ENCODE measurements at regions not wholly inside any gene's neighbourhood (a gene's known extent, or its start where the extent isn't known, plus 50 kb on each side); places are given as distances from the start of the nearest gene placed in this dataset.
"Not testable (repeated sequence)": the region's sequence is repeated elsewhere in the genome, so short reads cannot be mapped to it uniquely, and the experiment has no call there.

GRCh38 chr9:41839786-41840185 lies 289.4 kb downstream of the CNTNAP3B start:
- not testable (repeated sequence) for DNase-seq (ENCODE audit: low read depth); H3K4me3 ChIP-seq (ENCODE audit: low read depth, low read length)

DNA sequence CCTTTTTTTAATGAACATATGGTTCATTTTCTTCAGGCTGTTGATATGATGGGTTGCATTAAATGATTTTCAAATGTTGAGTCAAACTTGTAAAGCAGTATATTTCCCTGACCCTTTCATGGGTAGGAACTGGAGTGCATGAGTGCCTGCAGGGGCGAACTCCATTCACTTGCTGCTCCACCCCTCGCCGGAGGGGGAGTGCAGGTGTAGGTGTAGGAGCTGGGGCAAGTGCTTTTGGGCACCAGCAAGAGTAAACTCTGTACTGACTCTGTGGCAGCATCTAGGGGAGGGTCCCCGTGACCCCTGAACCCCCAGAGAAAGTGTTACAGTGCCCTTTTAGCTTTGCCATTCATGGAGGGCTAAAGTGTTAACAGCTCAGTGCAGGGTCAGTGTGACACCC lies 290.3 kb downstream of the CNTNAP3B start:
- DNase-seq (ENCODE audit: low read depth); H3K4me3 ChIP-seq (ENCODE audit: low read depth, low read length): not testable (repeated sequence)

GRCh38 chr9:41838562-41838851 lies 290.7 kb downstream of the CNTNAP3B start:
- not testable (repeated sequence) for H3K4me3 ChIP-seq (ENCODE audit: low read depth, low read length); DNase-seq (ENCODE audit: low read depth)

GRCh38 chr9:41837684-41838561 lies 291.3 kb downstream of the CNTNAP3B start:
- H3K4me3 ChIP-seq (ENCODE audit: low read depth, low read length); DNase-seq (ENCODE audit: low read depth): not testable (repeated sequence)

DNA sequence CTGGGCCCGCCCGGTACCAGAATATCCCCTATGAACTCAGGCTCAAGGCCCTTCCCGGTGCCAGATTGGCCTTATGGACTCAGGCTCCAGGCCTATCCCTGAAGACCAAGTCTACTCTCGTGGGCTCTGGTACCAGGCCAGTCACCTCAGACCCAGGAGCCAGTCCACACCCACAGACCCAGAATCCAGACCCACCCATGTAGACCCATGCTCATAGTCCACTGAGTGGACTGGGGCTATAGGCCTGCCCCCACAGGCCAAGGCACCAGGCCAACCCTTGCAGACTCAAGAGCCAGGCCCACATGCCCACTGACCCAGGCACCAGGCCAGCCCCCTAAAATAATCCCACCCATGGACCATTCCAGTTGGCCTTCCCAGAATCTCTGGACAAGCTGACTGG lies 296.1 kb downstream of the CNTNAP3B start:
- not testable (repeated sequence) for DNase-seq (ENCODE audit: low read depth); H3K4me3 ChIP-seq (ENCODE audit: low read depth, low read length)

GRCh38 chr9:41824723-41825122 lies 304.5 kb downstream of the CNTNAP3B start:
- DNase-seq (ENCODE audit: low read depth); H3K4me3 ChIP-seq (ENCODE audit: low read depth, low read length): not testable (repeated sequence)

GRCh38 chr9:41802706-41803105 lies 326.5 kb downstream of the CNTNAP3B start:
- not testable (repeated sequence) for DNase-seq (ENCODE audit: low read depth); H3K4me3 ChIP-seq (ENCODE audit: low read depth, low read length)

GRCh38 chr9:41798684-41799083 lies 330.5 kb downstream of the CNTNAP3B start:
- TF ChIP-seq, protein P1, sequence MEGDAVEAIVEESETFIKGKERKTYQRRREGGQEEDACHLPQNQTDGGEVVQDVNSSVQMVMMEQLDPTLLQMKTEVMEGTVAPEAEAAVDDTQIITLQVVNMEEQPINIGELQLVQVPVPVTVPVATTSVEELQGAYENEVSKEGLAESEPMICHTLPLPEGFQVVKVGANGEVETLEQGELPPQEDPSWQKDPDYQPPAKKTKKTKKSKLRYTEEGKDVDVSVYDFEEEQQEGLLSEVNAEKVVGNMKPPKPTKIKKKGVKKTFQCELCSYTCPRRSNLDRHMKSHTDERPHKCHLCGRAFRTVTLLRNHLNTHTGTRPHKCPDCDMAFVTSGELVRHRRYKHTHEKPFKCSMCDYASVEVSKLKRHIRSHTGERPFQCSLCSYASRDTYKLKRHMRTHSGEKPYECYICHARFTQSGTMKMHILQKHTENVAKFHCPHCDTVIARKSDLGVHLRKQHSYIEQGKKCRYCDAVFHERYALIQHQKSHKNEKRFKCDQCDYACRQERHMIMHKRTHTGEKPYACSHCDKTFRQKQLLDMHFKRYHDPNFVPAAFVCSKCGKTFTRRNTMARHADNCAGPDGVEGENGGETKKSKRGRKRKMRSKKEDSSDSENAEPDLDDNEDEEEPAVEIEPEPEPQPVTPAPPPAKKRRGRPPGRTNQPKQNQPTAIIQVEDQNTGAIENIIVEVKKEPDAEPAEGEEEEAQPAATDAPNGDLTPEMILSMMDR (conservative IDR thresholded peaks at IDR 0.05; ENCODE audit: low read depth, low read length): peak; percentile 23
- H3K4me3 ChIP-seq (ENCODE audit: low read depth, low read length): not testable (repeated sequence)
- peak; percentile 68 for DNase-seq (ENCODE audit: low read depth)

GRCh38 chr9:41790719-41791363 lies 338.4 kb downstream of the CNTNAP3B start:
- DNase-seq (ENCODE audit: low read depth): peak; percentile 35
- H3K4me3 ChIP-seq (ENCODE audit: low read depth, low read length): not testable (repeated sequence)

- not testable (repeated sequence) for H3K4me3 ChIP-seq (ENCODE audit: low read depth, low read length); DNase-seq (ENCODE audit: low read depth)
These were observed 339.2 kb downstream of the CNTNAP3B start for GRCh38 chr9:41790007-41790406.

DNA sequence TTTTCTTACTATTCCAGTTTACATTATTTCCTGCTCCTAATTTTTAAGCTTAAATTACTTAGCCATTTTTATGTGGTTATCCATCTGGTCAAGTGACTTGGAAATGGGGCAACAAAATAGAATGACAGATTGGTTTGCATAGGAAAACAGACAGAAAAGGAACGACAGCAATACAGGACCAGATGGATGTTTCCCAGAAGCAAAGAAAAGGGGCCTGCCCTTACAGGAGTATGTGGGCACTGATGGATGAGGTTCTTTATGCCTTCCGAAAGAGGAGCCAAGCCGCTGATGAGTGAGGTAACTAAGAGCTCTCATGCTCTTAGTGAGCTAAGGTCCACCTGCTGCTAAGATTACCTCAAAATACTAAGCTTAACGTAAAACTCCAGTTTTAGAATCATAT lies 339.8 kb downstream of the CNTNAP3B start:
- DNase-seq (ENCODE audit: low read depth); H3K4me3 ChIP-seq (ENCODE audit: low read depth, low read length): not testable (repeated sequence)

GRCh38 chr9:41787951-41788350 lies 341.3 kb downstream of the CNTNAP3B start:
- not testable (repeated sequence) for DNase-seq (ENCODE audit: low read depth); H3K4me3 ChIP-seq (ENCODE audit: low read depth, low read length)

DNA sequence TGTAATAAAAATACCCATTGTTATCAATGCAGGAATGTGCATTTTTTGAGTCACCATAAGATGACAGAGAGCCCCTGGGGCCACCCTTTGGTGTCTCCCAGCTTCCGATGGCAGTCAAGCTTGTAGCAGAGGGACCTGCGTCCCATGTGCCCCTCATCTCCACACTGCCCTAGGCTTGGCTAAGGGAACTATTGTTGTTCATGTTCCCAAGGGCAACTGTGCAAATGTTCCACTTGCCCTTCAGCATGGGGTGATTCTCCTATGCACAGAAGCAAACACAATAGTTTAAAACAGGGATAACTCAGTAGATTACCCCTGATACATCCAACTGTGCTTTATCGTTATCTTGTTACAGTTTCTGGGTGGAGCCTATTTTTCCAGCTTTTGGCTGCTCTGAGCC lies 342.0 kb downstream of the CNTNAP3B start:
- DNase-seq (ENCODE audit: low read depth); H3K4me3 ChIP-seq (ENCODE audit: low read depth, low read length): not testable (repeated sequence)

DNA sequence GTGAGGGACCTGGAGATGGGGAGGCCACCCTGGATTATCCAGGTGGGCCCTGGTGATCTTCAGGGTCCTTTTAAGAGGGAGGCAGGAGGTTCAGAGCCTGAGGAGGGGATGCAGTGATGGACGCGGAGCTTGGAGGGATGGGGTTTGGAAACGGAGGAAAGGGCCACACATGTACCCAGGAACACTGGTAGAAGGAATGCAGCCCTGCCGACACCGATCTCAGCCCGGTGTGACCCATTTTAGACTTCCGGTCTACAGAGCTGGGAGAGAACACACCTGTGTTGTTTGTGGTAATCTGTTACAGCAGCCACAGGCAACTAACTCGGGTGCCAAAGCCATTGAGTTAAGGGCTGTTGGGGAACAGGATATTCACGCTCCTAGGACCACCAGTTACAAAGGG lies 345.2 kb downstream of the CNTNAP3B start:
- not testable (repeated sequence) for H3K4me3 ChIP-seq (ENCODE audit: low read depth, low read length)

GRCh38 chr9:41783070-41783810 lies 346.0 kb downstream of the CNTNAP3B start:
- not testable (repeated sequence) for DNase-seq (ENCODE audit: low read depth); H3K4me3 ChIP-seq (ENCODE audit: low read depth, low read length)

More for the DNA sequence above, 345.2 kb downstream of the CNTNAP3B start:
- not testable (repeated sequence) for DNase-seq (ENCODE audit: low read depth)

DNA sequence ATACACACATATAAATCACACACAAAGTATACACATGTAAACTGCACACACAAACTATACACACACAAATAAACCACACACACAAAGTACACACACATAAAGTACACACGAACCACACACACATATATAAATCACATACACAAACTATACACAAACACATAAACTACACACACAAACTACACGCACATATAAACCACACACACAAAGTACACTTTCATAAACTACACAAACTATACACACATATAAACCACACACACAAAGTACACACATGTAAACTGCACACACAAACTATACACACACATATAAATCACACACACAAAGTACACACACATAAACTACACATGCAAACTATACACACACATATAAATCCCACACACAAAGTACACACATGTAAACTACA lies 347.3 kb downstream of the CNTNAP3B start:
- not testable (repeated sequence) for DNase-seq (ENCODE audit: low read depth); H3K4me3 ChIP-seq (ENCODE audit: low read depth, low read length)
